SK-N-SH (cell line): ENCODE measurements at regions not wholly inside any gene's neighbourhood (a gene's known extent, or its start where the extent isn't known, plus 50 kb on each side); places are given as distances from the start of the nearest gene placed in this dataset.

Source experiments
- CTCF ChIA-PET: fragments of 300-600, 350-600 bp; formaldehyde crosslinking; extraction: SDS; loops from one replicate; lab custom pipeline; 2021; lab: Yijun Ruan, JAX
- POLR2A ChIA-PET: fragments of 350-600 bp; sonication (Branson Sonifier 250); formaldehyde crosslinking; extraction: SDS; loops from one replicate; lab custom pipeline; 2020; ENCODE audit warnings: antibody characterized with exemption, inconsistent platforms; lab: Yijun Ruan, JAX
- DNase-seq: peaks from one replicate; pipeline ENCODE4 v3.0.0; 2012
- H2AFZ ChIP-seq: fragments of 200-600 bp; sonication (generic); 2 replicates; pipeline ENCODE4 v1.8.1; 2016; ENCODE audit warnings: antibody characterized with exemption, mild to moderate bottlenecking, low read depth
- H3F3A ChIP-seq: fragments of 200-600 bp; sonication (generic); replicated peaks from 2 replicates; pipeline ENCODE3; 2016; ENCODE audit warnings: antibody characterized with exemption, mild to moderate bottlenecking; ENCODE audit not compliant: insufficient read depth
- H3K27ac ChIP-seq, 2 experiments: fragments of 200-500 bp in 1 of 2; fragments of 200-600 bp in 1 of 2; sonication (Bioruptor generic) in 1 of 2; sonication (generic), shearing (Covaris generic) in 1 of 2; 2 replicates each; pipeline versions ENCODE4 v1.5.1 to v1.6.1; 2014 to 2016; ENCODE audit warnings: low read depth in 2 of 2, inconsistent platforms in 1 of 2, low read length in 1 of 2, mild to moderate bottlenecking in 1 of 2, mixed read lengths in 1 of 2
- H3K27me3 ChIP-seq: fragments of 200-600 bp; sonication (generic), shearing (Covaris generic); 2 replicates; pipeline ENCODE4 v1.6.1; 2016; ENCODE audit warnings: mixed run types; ENCODE audit not compliant: insufficient read depth
- H3K36me3 ChIP-seq, 2 experiments: fragments of 200-500 bp in 1 of 2; fragments of 200-600 bp in 1 of 2; sonication (Bioruptor generic) in 1 of 2; sonication (generic) in 1 of 2; replicated peaks in 1 of 2; 2 replicates each; pipeline versions ENCODE3 to v1.5.1; 2014 to 2016; ENCODE audit warnings: low read length in 1 of 2, mild to moderate bottlenecking in 1 of 2; ENCODE audit not compliant: insufficient read depth in 2 of 2, control insufficient read depth in 1 of 2
- H3K4me1 ChIP-seq, 2 experiments: fragments of 200-500 bp in 1 of 2; fragments of 200-600 bp in 1 of 2; sonication (Bioruptor generic) in 1 of 2; sonication (generic), shearing (Covaris generic) in 1 of 2; 2 replicates each; pipeline versions ENCODE4 v1.5.1 to v1.6.1; 2014 to 2016; ENCODE audit warnings: low read depth in 1 of 2, low read length in 1 of 2, mixed run types in 1 of 2; ENCODE audit not compliant: insufficient read depth in 2 of 2, control insufficient read depth in 1 of 2
- H3K4me2 ChIP-seq: fragments of 200-600 bp; sonication (generic), shearing (Covaris generic); 2 replicates; pipeline ENCODE4 v1.6.1; 2017; ENCODE audit warnings: mixed run types
- H3K4me3 ChIP-seq, 2 experiments: fragments of 200-500 bp in 1 of 2; fragments of 200-600 bp in 1 of 2; sonication (Bioruptor generic) in 1 of 2; sonication (generic), shearing (Covaris generic) in 1 of 2; 2 replicates each; pipeline versions ENCODE4 v1.5.1 to v1.8.1; 2014 to 2016; ENCODE audit warnings: low read depth in 2 of 2, inconsistent platforms in 1 of 2, low read length in 1 of 2, mild to moderate bottlenecking in 1 of 2, mixed read lengths in 1 of 2, moderate library complexity in 1 of 2
- H3K79me2 ChIP-seq: fragments of 200-600 bp; sonication (generic); 2 replicates; pipeline ENCODE4 v1.8.1; 2017; ENCODE audit warnings: mild to moderate bottlenecking; ENCODE audit not compliant: insufficient read depth
- H3K9ac ChIP-seq: fragments of 200-600 bp; sonication (generic); 2 replicates; pipeline ENCODE4 v1.6.1; 2017; ENCODE audit warnings: mixed run types
- H3K9me2 ChIP-seq: fragments of 200-600 bp; sonication (generic); 2 replicates; pipeline ENCODE4 v1.6.1; 2017; ENCODE audit warnings: mixed run types
- H3K9me3 ChIP-seq: fragments of 200-600 bp; sonication (generic); 2 replicates; pipeline ENCODE4 v1.6.1; 2017; ENCODE audit warnings: mixed run types, mild to moderate bottlenecking, moderate library complexity
- H4K20me1 ChIP-seq: fragments of 200-600 bp; sonication (generic); 2 replicates; pipeline ENCODE4 v1.6.1; 2017; ENCODE audit warnings: mild to moderate bottlenecking, mixed run types; ENCODE audit not compliant: insufficient read depth
- CHD2 ChIP-seq: fragments of 150-350 bp; IDR thresholded peaks from 2 replicates; pipeline ENCODE4 v1.6.1; 2018; ENCODE audit warnings: low read length; ENCODE audit not compliant: partially characterized antibody
- ELF1 ChIP-seq: IDR thresholded peaks from 2 replicates; pipeline ENCODE4 v1.4.0; 2012
- MAX ChIP-seq: IDR thresholded peaks from 2 replicates; pipeline ENCODE4 v1.4.0; 2012; ENCODE audit warnings: low read depth
- RAD21 ChIP-seq: IDR thresholded peaks from 2 replicates; pipeline ENCODE4 v1.6.1; 2012; ENCODE audit warnings: mild to moderate bottlenecking, low read length
- RCOR1 ChIP-seq: fragments of 150-350 bp; IDR thresholded peaks from 2 replicates; pipeline ENCODE4 v1.6.1; 2017; ENCODE audit warnings: antibody characterized with exemption, low read length
- REST ChIP-seq: IDR thresholded peaks from 2 replicates; pipeline ENCODE4 v1.6.1; 2012; ENCODE audit warnings: mild to moderate bottlenecking, low read depth, low read length, moderate library complexity
- RXRA ChIP-seq: IDR thresholded peaks from 2 replicates; pipeline ENCODE4 v1.4.0; 2012; ENCODE audit warnings: low read depth, mild to moderate bottlenecking, borderline replicate concordance
- SIN3A ChIP-seq: IDR thresholded peaks from 2 replicates; pipeline ENCODE4 v1.6.1; 2012; ENCODE audit warnings: low read depth, mild to moderate bottlenecking, low read length, moderate library complexity, borderline replicate concordance
- TAF1 ChIP-seq: IDR thresholded peaks from 2 replicates; pipeline ENCODE4 v1.6.1; 2012; ENCODE audit warnings: low read depth, mild to moderate bottlenecking, low read length, moderate library complexity, borderline replicate concordance
- TCF12 ChIP-seq: IDR thresholded peaks from 2 replicates; pipeline ENCODE4 v1.4.0; 2012
- USF1 ChIP-seq: IDR thresholded peaks from 2 replicates; pipeline ENCODE4 v1.4.0; 2012; ENCODE audit warnings: low read depth, borderline replicate concordance
- WGBS: methylation state at CpG from one replicate; pipeline ENCODE4 v1.1.6; 2017; ENCODE audit warnings: low lambda C conversion rate; 5-methylcytosine and 5-hydroxymethylcytosine counted together
- TF ChIP-seq, protein P1 (sequence below): fragments of 200-600 bp; sonication (generic); IDR thresholded peaks from 2 replicates; pipeline ENCODE4 v1.6.1; 2017; ENCODE audit warnings: antibody characterized with exemption, mild to moderate bottlenecking, moderate library complexity

DNA sequence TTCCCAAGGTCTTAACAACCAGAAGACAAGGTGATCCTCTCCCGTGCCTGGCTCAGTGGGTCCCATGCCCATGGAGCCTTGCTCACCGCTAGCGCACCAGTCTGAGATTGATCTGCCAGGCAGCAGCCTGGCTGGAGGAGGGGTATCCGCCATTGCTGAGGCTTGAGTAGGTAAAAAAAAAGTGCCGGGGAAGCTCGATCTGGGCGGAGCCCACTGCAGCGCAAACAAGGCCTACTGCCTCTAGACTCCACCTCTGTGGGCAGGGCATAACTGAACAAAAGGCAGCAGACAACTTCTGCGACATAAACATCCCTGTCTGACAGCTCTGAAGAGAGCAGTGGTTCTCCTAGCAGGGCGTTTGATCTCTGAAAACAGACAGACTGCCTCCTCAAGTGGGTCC, 104.0 kb downstream of the C14orf39 start:
- no peaks in the 10 kb centered on the region for H3K79me2 ChIP-seq
- DNase-seq = no peak
- CTCF ChIA-PET = interaction anchor here (1.1 to 1.3 kb wide), 2 partner anchors 13 to 32 kb away, joined by 3 to 4 read pairs; no protein-coding TSS in a partner anchor
- no peaks in the 10 kb centered on the region for H4K20me1 ChIP-seq
- no peak overlapping the region for H3K27ac ChIP-seq
- POLR2A ChIA-PET = no interaction called here
- H3K36me3 ChIP-seq = no peaks in the 10 kb centered on the region
- H3K9ac ChIP-seq = no peak overlapping the region
- no peak overlapping the region for H3K4me3 ChIP-seq
- no peaks in the 10 kb centered on the region for H3K9me2 ChIP-seq
- H3K27me3 ChIP-seq = no peaks in the 10 kb centered on the region
- WGBS = 43% methylated on average over 6 of the region's 10 CpGs
- no peak overlapping the region for H3K4me2 ChIP-seq
- TF ChIP-seq MAX = no peak
- no peak for TF ChIP-seq RCOR1
- no peak for TF ChIP-seq TAF1
- TF ChIP-seq RXRA = no peak
- TF ChIP-seq, protein P1, sequence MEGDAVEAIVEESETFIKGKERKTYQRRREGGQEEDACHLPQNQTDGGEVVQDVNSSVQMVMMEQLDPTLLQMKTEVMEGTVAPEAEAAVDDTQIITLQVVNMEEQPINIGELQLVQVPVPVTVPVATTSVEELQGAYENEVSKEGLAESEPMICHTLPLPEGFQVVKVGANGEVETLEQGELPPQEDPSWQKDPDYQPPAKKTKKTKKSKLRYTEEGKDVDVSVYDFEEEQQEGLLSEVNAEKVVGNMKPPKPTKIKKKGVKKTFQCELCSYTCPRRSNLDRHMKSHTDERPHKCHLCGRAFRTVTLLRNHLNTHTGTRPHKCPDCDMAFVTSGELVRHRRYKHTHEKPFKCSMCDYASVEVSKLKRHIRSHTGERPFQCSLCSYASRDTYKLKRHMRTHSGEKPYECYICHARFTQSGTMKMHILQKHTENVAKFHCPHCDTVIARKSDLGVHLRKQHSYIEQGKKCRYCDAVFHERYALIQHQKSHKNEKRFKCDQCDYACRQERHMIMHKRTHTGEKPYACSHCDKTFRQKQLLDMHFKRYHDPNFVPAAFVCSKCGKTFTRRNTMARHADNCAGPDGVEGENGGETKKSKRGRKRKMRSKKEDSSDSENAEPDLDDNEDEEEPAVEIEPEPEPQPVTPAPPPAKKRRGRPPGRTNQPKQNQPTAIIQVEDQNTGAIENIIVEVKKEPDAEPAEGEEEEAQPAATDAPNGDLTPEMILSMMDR = no peak
- TF ChIP-seq CHD2 = no peak
- no peak for TF ChIP-seq RAD21
- no peak for TF ChIP-seq REST
- TF ChIP-seq ELF1 = no peak
- TF ChIP-seq TCF12 = no peak
- no peak for TF ChIP-seq SIN3A
- TF ChIP-seq USF1 = no peak
- no peaks in the 10 kb centered on the region for H3K9me3 ChIP-seq
- H3F3A ChIP-seq = no peaks in the 10 kb centered on the region
- no peak overlapping the region for H2AFZ ChIP-seq
- no peaks in the 10 kb centered on the region for H3K4me1 ChIP-seq
